ENCODE measurements at regions not wholly inside any gene's neighbourhood (a gene's known extent, or its start where the extent isn't known, plus 50 kb on each side); places are given as distances from the start of the nearest gene placed in this dataset.

- no peaks in the 10 kb centered on the region for H3K9me3 Mint-ChIP-seq (ENCODE audit: low read depth)
- H3K4me1 Mint-ChIP-seq (ENCODE audit: low read depth) = no peaks in the 10 kb centered on the region
- H3K36me3 Mint-ChIP-seq (ENCODE audit: low read depth) = no peaks in the 10 kb centered on the region
- H3K4me3 Mint-ChIP-seq (ENCODE audit: unreplicated experiment) = no peak overlapping the region
- DNase-seq (ENCODE audit: low spot score) = no peak
- peaks cover 5% of the 10 kb centered on the region for H3K27me3 Mint-ChIP-seq (ENCODE audit: low read depth)
- peak; percentile 93 for TF ChIP-seq CTCF (IDR thresholded peaks at IDR 0.05)
- no peak overlapping the region for H3K27ac Mint-ChIP-seq (ENCODE audit: unreplicated experiment)
Measured at GRCh38 chr21:31580866-31581276, 78.6 kb upstream of the SOD1 start.

- no peak overlapping the region for H3K27ac Mint-ChIP-seq (ENCODE audit: unreplicated experiment)
- DNase-seq (ENCODE audit: low spot score) = no peak
Measured at GRCh38 chr21:31577271-31577670, 82.2 kb upstream of the SOD1 start.

GRCh38 chr21:31576428-31576827 lies 83.1 kb upstream of the SOD1 start:
- Mint-ChIP-seq H3K27ac (ENCODE audit: unreplicated experiment) (no peak overlapping the region), H3K4me1 (ENCODE audit: low read depth) (no peaks in the 10 kb centered on the region), H3K4me3 (ENCODE audit: unreplicated experiment) (no peak overlapping the region), H3K36me3 (ENCODE audit: low read depth) (no peaks in the 10 kb centered on the region), H3K27me3 (ENCODE audit: low read depth) (peaks cover 5% of the 10 kb centered on the region), H3K9me3 (ENCODE audit: low read depth) (peaks cover 8% of the 10 kb centered on the region)
- TF ChIP-seq CTCF (IDR thresholded peaks at IDR 0.05) = no peak
- DNase-seq (ENCODE audit: low spot score) = no peak

More at GRCh38 chr21:31577271-31577670, 82.2 kb upstream of the SOD1 start:
- peaks cover 8% of the 10 kb centered on the region for H3K9me3 Mint-ChIP-seq (ENCODE audit: low read depth)
- no peak overlapping the region for H3K4me3 Mint-ChIP-seq (ENCODE audit: unreplicated experiment)
- no peak for TF ChIP-seq CTCF (IDR thresholded peaks at IDR 0.05)
- H3K36me3 Mint-ChIP-seq (ENCODE audit: low read depth) = no peaks in the 10 kb centered on the region
- no peaks in the 10 kb centered on the region for H3K4me1 Mint-ChIP-seq (ENCODE audit: low read depth)
- peaks cover 5% of the 10 kb centered on the region for H3K27me3 Mint-ChIP-seq (ENCODE audit: low read depth)

- peaks cover 8% of the 10 kb centered on the region for H3K9me3 Mint-ChIP-seq (ENCODE audit: low read depth)
- H3K27me3 Mint-ChIP-seq (ENCODE audit: low read depth) = peaks cover 3% of the 10 kb centered on the region
- H3K4me1 Mint-ChIP-seq (ENCODE audit: low read depth) = peaks cover 11% of the 10 kb centered on the region
- TF ChIP-seq CTCF (IDR thresholded peaks at IDR 0.05) = no peak
- H3K27ac Mint-ChIP-seq (ENCODE audit: unreplicated experiment) = no peak overlapping the region
- DNase-seq (ENCODE audit: low spot score) = no peak
- no peak overlapping the region for H3K4me3 Mint-ChIP-seq (ENCODE audit: unreplicated experiment)
- no peaks in the 10 kb centered on the region for H3K36me3 Mint-ChIP-seq (ENCODE audit: low read depth)
Measured at GRCh38 chr21:31573217-31573616, 86.3 kb upstream of the SOD1 start.

- peaks cover 11% of the 10 kb centered on the region for H3K4me1 Mint-ChIP-seq (ENCODE audit: low read depth)
- no peak overlapping the region for H3K27ac Mint-ChIP-seq (ENCODE audit: unreplicated experiment)
- peaks cover 8% of the 10 kb centered on the region for H3K9me3 Mint-ChIP-seq (ENCODE audit: low read depth)
- no peaks in the 10 kb centered on the region for H3K36me3 Mint-ChIP-seq (ENCODE audit: low read depth)
- no peaks in the 10 kb centered on the region for H3K27me3 Mint-ChIP-seq (ENCODE audit: low read depth)
- no peak for DNase-seq (ENCODE audit: low spot score)
- no peak for TF ChIP-seq CTCF (IDR thresholded peaks at IDR 0.05)
- no peak overlapping the region for H3K4me3 Mint-ChIP-seq (ENCODE audit: unreplicated experiment)
Measured at GRCh38 chr21:31571879-31572278, 87.6 kb upstream of the SOD1 start.

Data from chondrocyte (in vitro differentiated cells).